ENCODE measurements at regions not wholly inside any gene's neighbourhood (a gene's known extent, or its start where the extent isn't known, plus 50 kb on each side); places are given as distances from the start of the nearest gene placed in this dataset.
"Not testable (repeated sequence)": the region's sequence is repeated elsewhere in the genome, so short reads cannot be mapped to it uniquely, and the experiment has no call there.

GRCh38 chr9:79447762-79448161 is 124.0 kb upstream of the TLE4 start:
- no peak for DNase-seq (ENCODE audit: low read depth)

DNA sequence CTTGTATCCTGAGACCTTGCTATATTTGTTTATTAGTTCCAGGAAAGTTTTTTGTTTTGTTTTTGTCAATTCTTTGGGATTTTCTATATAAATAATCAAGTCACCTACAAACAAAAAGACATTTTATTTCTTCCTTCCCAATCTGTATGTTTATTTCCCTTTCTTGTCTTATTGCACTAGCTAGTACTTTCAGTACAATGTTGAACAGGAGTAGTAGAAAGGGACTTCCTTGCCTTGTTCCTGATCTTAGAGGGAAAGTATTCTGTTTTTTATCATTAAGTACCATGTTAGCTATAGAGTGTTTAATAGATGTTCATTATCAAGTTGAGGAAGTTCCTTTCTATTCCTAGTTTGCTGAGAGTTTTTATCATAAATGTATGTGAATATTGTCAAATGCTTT is 119.5 kb upstream of the TLE4 start:
- DNase-seq (ENCODE audit: low read depth): no peak

GRCh38 chr9:79461712-79462111 is 110.1 kb upstream of the TLE4 start:
- DNase-seq (ENCODE audit: low read depth): no peak

GRCh38 chr9:79465156-79465555 is 106.6 kb upstream of the TLE4 start:
- no peak for DNase-seq (ENCODE audit: low read depth)

- DNase-seq (ENCODE audit: low read depth): no peak
Observed at GRCh38 chr9:79469164-79469563, 102.6 kb upstream of the TLE4 start.

- DNase-seq (ENCODE audit: low read depth): no peak
Observed at GRCh38 chr9:79470954-79471353, 100.8 kb upstream of the TLE4 start.

GRCh38 chr9:79471580-79472543 is 99.9 kb upstream of the TLE4 start:
- DNase-seq (ENCODE audit: low read depth): no peak

- no peak for DNase-seq (ENCODE audit: low read depth)
Observed at GRCh38 chr9:79473704-79474103, 98.1 kb upstream of the TLE4 start.

DNA sequence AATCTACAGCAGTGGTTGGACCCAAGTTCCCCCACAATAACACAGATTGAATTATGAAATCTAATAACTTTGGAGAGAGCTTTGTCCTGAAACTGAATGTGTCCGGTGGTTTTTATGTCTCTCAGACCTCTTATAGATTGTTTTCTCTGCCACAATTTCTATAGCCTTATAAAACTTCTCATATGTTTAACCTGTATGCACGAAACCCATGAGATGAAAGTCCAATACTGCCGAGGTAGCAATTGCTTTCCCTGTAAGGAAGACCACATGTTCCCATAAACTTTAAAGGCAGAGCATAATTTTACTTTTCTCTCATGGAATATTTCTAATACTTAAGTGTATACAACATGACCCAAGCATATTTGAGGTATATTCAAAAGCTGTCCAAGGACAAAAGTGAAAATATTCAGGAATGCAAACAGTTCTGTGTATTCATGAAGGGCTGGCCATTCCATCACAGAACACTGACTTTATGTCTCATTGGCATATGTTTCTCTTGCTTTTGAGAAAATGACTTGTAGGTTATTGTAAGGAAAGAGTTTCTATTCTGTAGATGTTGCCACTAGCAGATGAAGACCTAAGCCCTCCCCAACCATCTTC is 94.4 kb upstream of the TLE4 start:
- no peak for DNase-seq (ENCODE audit: low read depth)

GRCh38 chr9:79477955-79478771 is 93.6 kb upstream of the TLE4 start:
- no peak for DNase-seq (ENCODE audit: low read depth)

DNA sequence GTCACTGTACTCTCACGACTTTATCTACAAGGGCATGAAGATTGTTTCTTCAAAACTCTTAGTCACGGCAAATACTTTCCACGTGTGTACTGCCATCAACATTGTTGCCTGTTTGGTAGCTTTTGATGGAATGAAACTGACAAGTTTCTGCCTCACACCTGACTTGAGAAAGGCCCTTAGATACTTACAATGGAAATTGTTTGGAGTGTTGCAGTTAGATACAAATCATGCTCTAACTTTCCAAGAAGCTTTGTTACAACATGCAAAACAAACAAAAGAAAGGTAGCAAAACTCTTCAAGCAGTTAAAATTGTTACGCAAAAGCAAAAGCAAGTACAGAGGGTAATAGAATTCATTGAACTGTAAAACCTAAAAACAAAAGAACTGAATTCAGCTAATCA is 91.1 kb upstream of the TLE4 start:
- no peak for DNase-seq (ENCODE audit: low read depth)

DNA sequence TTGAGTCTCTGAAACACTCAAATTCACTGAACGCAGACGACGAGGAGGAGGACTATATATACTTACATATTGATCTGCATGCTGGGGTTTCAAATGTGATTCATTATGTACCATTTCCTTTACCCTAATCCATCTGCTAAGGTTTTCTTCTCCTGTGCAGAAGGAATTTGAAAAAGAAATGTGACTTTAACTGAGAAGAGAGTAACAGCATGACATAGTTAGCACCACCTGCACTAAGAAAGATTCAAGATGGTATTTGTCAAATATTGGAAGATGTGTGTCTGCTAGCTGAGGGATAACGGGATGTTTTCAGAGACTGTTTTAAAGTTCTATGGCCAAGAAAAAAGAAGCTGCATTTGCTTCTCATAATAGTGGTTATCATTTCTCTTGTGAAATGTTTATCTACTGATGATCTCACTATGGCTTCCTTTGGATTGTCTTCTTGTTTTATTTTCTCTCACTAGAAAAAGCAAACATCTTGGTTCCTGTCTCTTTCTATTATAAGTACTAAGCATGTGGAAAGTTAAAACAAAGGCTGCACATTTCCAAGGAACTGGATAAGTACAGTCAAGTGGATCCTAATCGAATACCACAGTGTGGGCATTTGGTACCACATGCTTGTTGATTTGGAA is 89.8 kb upstream of the TLE4 start:
- no peak for DNase-seq (ENCODE audit: low read depth)

- DNase-seq (ENCODE audit: low read depth): no peak
Observed at GRCh38 chr9:79485258-79485657, 86.5 kb upstream of the TLE4 start.

GRCh38 chr9:79489261-79490000 is 82.3 kb upstream of the TLE4 start:
- DNase-seq (ENCODE audit: low read depth): no peak

DNA sequence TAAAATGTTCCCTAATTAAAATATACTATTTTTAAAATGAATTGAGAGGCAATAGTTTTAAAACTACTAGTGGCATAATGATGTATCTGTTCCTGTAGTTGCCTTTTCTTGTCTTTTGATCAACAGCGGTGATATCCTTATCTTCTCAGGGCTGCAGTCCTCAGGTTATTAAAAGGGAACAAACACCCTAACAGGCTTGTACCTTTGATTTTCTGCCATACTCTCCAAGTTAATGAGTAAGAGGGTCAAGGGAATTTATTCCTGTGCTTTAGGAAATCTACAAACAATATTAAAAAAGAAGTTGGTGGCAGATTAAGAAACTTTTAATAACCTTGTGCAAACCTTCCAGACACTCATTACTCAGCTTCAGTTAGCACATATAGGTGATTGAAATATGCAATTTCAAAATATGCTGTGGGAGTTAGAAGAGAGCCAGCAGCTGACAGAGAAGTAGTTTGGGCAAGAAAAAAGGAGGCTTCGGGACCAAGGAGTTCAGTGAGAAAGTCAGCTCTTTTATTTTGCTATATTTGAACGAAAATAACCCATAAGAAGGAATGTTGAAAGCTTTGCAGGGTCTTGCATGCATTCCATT is 81.0 kb upstream of the TLE4 start:
- no peak for DNase-seq (ENCODE audit: low read depth)

GRCh38 chr9:79492092-79493009 is 79.4 kb upstream of the TLE4 start:
- DNase-seq (ENCODE audit: low read depth): no peak

DNA sequence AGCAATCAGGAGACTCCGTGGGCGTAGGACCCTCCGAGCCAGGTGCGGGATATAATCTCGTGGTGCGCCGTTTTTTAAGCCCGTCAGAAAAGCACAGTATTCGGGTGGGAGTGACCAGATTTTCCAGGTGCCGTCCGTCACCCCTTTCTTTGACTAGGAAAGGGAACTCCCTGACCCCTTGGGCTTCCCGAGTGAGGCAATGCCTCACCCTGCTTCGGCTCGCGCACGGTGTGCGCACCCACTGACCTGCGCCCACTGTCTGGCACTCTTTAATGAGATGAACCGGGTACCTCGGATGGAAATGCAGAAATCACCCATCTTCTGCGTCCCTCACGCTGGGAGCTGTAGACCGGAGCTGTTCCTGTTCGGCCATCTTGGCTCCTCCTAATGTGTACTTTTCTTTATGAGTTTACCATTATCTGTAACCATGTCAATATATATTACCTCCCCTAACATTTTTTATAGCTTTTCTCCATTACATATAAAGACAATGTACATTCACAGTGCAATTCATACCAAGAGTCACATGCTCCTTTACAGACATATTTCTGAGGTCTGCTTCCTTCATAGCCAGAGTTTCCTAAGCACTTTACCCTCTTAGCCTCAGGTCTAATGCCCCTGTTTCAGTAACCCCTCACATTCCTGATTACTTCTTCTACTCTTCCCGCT is 71.4 kb upstream of the TLE4 start:
- not testable (repeated sequence) for DNase-seq (ENCODE audit: low read depth)

DNA sequence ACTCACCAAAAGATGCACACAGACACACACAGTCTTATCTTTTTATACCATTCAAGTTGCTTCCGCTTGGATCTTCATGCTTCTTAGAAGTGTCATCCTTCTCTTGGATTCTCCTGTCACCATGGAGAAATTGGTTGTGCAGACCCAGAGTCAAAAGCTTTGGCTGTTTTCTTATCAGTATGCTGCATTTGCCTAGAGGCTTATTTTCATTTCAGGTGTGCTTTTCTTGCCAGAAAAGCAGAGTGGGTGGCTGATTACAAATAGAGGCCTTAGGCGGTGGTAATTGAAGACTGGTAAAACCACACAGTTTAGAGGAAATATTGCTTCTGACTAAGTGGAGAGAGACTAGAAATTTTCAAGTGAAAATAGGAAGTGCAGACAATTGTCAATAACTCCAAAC is 70.2 kb upstream of the TLE4 start:
- no peak for DNase-seq (ENCODE audit: low read depth)

GRCh38 chr9:79507801-79508200 is 64.0 kb upstream of the TLE4 start:
- DNase-seq (ENCODE audit: low read depth): no peak
